ENCODE measurements at regions not wholly inside any gene's neighbourhood (a gene's known extent, or its start where the extent isn't known, plus 50 kb on each side); places are given as distances from the start of the nearest gene placed in this dataset.
"Not testable (repeated sequence)": the region's sequence is repeated elsewhere in the genome, so short reads cannot be mapped to it uniquely, and the experiment has no call there.

- no peak for DNase-seq
Observed at GRCh38 chr13:31522396-31522795, 216.9 kb upstream of the RXFP2 start.

- DNase-seq: no peak
Observed at GRCh38 chr13:31528176-31528575, 211.2 kb upstream of the RXFP2 start.

- DNase-seq: no peak
Observed at GRCh38 chr13:31528758-31529157, 210.6 kb upstream of the RXFP2 start.

- no peak for DNase-seq
Observed at GRCh38 chr13:31530922-31531321, 208.4 kb upstream of the RXFP2 start.

GRCh38 chr13:31537052-31537451, 202.3 kb upstream of the RXFP2 start:
- DNase-seq: no peak

GRCh38 chr13:31538067-31539042, 201.0 kb upstream of the RXFP2 start:
- DNase-seq: no peak

GRCh38 chr13:31540281-31540680, 199.0 kb upstream of the RXFP2 start:
- DNase-seq: no peak

GRCh38 chr13:31543190-31543589, 196.1 kb upstream of the RXFP2 start:
- DNase-seq: no peak

GRCh38 chr13:31545616-31546015, 193.7 kb upstream of the RXFP2 start:
- DNase-seq: no peak

- no peak for DNase-seq
Observed at GRCh38 chr13:31556376-31556775, 182.9 kb upstream of the RXFP2 start.

GRCh38 chr13:31584221-31584620, 155.1 kb upstream of the RXFP2 start:
- not testable (repeated sequence) for DNase-seq

GRCh38 chr13:31587698-31588266, 151.5 kb upstream of the RXFP2 start:
- DNase-seq: no peak

GRCh38 chr13:31588316-31588715, 151.0 kb upstream of the RXFP2 start:
- DNase-seq: no peak

- no peak for DNase-seq
Observed at GRCh38 chr13:31588893-31589292, 150.4 kb upstream of the RXFP2 start.

- DNase-seq: no peak
Observed at GRCh38 chr13:31591642-31592233, 147.6 kb upstream of the RXFP2 start.

GRCh38 chr13:31594056-31594455, 145.3 kb upstream of the RXFP2 start:
- DNase-seq: no peak

- no peak for DNase-seq
Observed at GRCh38 chr13:31595563-31595962, 143.8 kb upstream of the RXFP2 start.

- no peak for DNase-seq
Observed at GRCh38 chr13:31598990-31599389, 140.3 kb upstream of the RXFP2 start.

- no peak for DNase-seq
Observed at GRCh38 chr13:31605076-31605860, 134.1 kb upstream of the RXFP2 start.

GRCh38 chr13:31607531-31607930, 131.8 kb upstream of the RXFP2 start:
- DNase-seq: not testable (repeated sequence)

GRCh38 chr13:31608780-31609179, 130.5 kb upstream of the RXFP2 start:
- DNase-seq: not testable (repeated sequence)

- no peak for DNase-seq
Observed at GRCh38 chr13:31610270-31610998, 128.9 kb upstream of the RXFP2 start.

All from CD4-positive, alpha-beta T cell treated with Interleukin-4 for 1 hour (primary cell).